ENCODE measurements at regions not wholly inside any gene's neighbourhood (a gene's known extent, or its start where the extent isn't known, plus 50 kb on each side); places are given as distances from the start of the nearest gene placed in this dataset.
A peak's percentile ranks its signal among the peaks of the same experiment; 100 is the strongest.

- Histone ChIP-seq H3K4me3 (ENCODE audit: low read depth in 1 of 3, low read length in 3 of 3) (no peak overlapping the region), H3K27ac (ENCODE audit: low read depth in 1 of 3, low read length in 2 of 3) (no peak overlapping the region), H3K4me1 (ENCODE audit: control insufficient read depth in 3 of 3, insufficient read depth in 2 of 3, low read depth in 1 of 3, low read length in 2 of 3) (no peaks in the 10 kb centered on the region), H3K9me3 (ENCODE audit: control insufficient read depth in 2 of 2, insufficient read depth in 1 of 2, low read depth in 1 of 2, low read length in 1 of 2) (no peaks in the 10 kb centered on the region), H3K36me3 (ENCODE audit: control insufficient read depth in 3 of 3, insufficient read depth in 2 of 3, low read depth in 1 of 3, low read length in 3 of 3) (no peaks in the 10 kb centered on the region), H3K27me3 (ENCODE audit: control insufficient read depth in 3 of 3, insufficient read depth in 3 of 3, low read length in 3 of 3) (no peaks in the 10 kb centered on the region)
- WGBS, 3 donors = 42 to 54% (median 51%) methylated on average over 3 of the region's 3 CpGs
- no peak for DNase-seq
- FAIRE-seq = no peak
Observed at GRCh38 chr3:109715707-109716106, 378.4 kb upstream of the DPPA4 start.

- no peak for DNase-seq
Observed at GRCh38 chr3:109718850-109719249, 381.5 kb upstream of the DPPA4 start.

GRCh38 chr3:109728861-109729494, 391.6 kb upstream of the DPPA4 start:
- DNase-seq (no peak), FAIRE-seq (no peak)
- Histone ChIP-seq H3K36me3 (ENCODE audit: control insufficient read depth in 3 of 3, insufficient read depth in 2 of 3, low read depth in 1 of 3, low read length in 3 of 3) (no peaks in the 10 kb centered on the region), H3K9me3 (ENCODE audit: control insufficient read depth in 2 of 2, insufficient read depth in 1 of 2, low read depth in 1 of 2, low read length in 1 of 2) (no peaks in the 10 kb centered on the region), H3K27ac (ENCODE audit: low read depth in 1 of 3, low read length in 2 of 3) (no peak overlapping the region), H3K4me1 (ENCODE audit: control insufficient read depth in 3 of 3, insufficient read depth in 2 of 3, low read depth in 1 of 3, low read length in 2 of 3) (no peaks in the 10 kb centered on the region), H3K4me3 (ENCODE audit: low read depth in 1 of 3, low read length in 3 of 3) (no peak overlapping the region), H3K27me3 (ENCODE audit: control insufficient read depth in 3 of 3, insufficient read depth in 3 of 3, low read length in 3 of 3) (no peaks in the 10 kb centered on the region)
- 61 to 72% (median 72%) methylated on average over 1 of the region's 1 CpG for WGBS, 3 donors

More at GRCh38 chr3:109718850-109719249, 381.5 kb upstream of the DPPA4 start:
- no peak for FAIRE-seq
- Histone ChIP-seq H3K27me3 (ENCODE audit: control insufficient read depth in 3 of 3, insufficient read depth in 3 of 3, low read length in 3 of 3) (no peaks in the 10 kb centered on the region), H3K36me3 (ENCODE audit: control insufficient read depth in 3 of 3, insufficient read depth in 2 of 3, low read depth in 1 of 3, low read length in 3 of 3) (no peaks in the 10 kb centered on the region), H3K9me3 (ENCODE audit: control insufficient read depth in 2 of 2, insufficient read depth in 1 of 2, low read depth in 1 of 2, low read length in 1 of 2) (no peaks in the 10 kb centered on the region), H3K4me1 (ENCODE audit: control insufficient read depth in 3 of 3, insufficient read depth in 2 of 3, low read depth in 1 of 3, low read length in 2 of 3) (no peaks in the 10 kb centered on the region), H3K4me3 (ENCODE audit: low read depth in 1 of 3, low read length in 3 of 3) (no peak overlapping the region), H3K27ac (ENCODE audit: low read depth in 1 of 3, low read length in 2 of 3) (no peak overlapping the region)
- 75 to 83% (median 80%) methylated on average over 4 of the region's 4 CpGs for WGBS, 3 donors

- no peaks in the 10 kb centered on the region for H3K4me1 ChIP-seq (ENCODE audit: control insufficient read depth in 3 of 3, insufficient read depth in 2 of 3, low read depth in 1 of 3, low read length in 2 of 3)
- H3K4me3 ChIP-seq (ENCODE audit: low read depth in 1 of 3, low read length in 3 of 3) = no peak overlapping the region
- H3K27me3 ChIP-seq (ENCODE audit: control insufficient read depth in 3 of 3, insufficient read depth in 3 of 3, low read length in 3 of 3) = no peaks in the 10 kb centered on the region
- H3K9me3 ChIP-seq (ENCODE audit: control insufficient read depth in 2 of 2, insufficient read depth in 1 of 2, low read depth in 1 of 2, low read length in 1 of 2) = peaks cover 0 to 5% of the 10 kb centered on the region in 2 donors
- DNase-seq (peak; percentile 57 to 63), FAIRE-seq (peak; percentile 67)
- H3K36me3 ChIP-seq (ENCODE audit: control insufficient read depth in 3 of 3, insufficient read depth in 2 of 3, low read depth in 1 of 3, low read length in 3 of 3) = no peaks in the 10 kb centered on the region
- 73% methylated on average over 6 of the region's 6 CpGs for WGBS, 3 donors
- H3K27ac ChIP-seq (ENCODE audit: low read depth in 1 of 3, low read length in 2 of 3) = no peak overlapping the region
Observed at GRCh38 chr3:109731639-109732473, 394.5 kb upstream of the DPPA4 start.

- Histone ChIP-seq H3K27ac (ENCODE audit: low read depth in 1 of 3, low read length in 2 of 3) (no peak overlapping the region), H3K4me3 (ENCODE audit: low read depth in 1 of 3, low read length in 3 of 3) (no peak overlapping the region), H3K9me3 (ENCODE audit: control insufficient read depth in 2 of 2, insufficient read depth in 1 of 2, low read depth in 1 of 2, low read length in 1 of 2) (no peaks in the 10 kb centered on the region), H3K36me3 (ENCODE audit: control insufficient read depth in 3 of 3, insufficient read depth in 2 of 3, low read depth in 1 of 3, low read length in 3 of 3) (no peaks in the 10 kb centered on the region), H3K27me3 (ENCODE audit: control insufficient read depth in 3 of 3, insufficient read depth in 3 of 3, low read length in 3 of 3) (no peaks in the 10 kb centered on the region), H3K4me1 (ENCODE audit: control insufficient read depth in 3 of 3, insufficient read depth in 2 of 3, low read depth in 1 of 3, low read length in 2 of 3) (no peaks in the 10 kb centered on the region)
- WGBS, 3 donors = 62 to 71% (median 63%) methylated on average over 3 of the region's 3 CpGs
- no peak for DNase-seq
- FAIRE-seq = no peak
Observed at GRCh38 chr3:109743981-109744380, 406.6 kb upstream of the DPPA4 start.

- H3K36me3 ChIP-seq (ENCODE audit: control insufficient read depth in 3 of 3, insufficient read depth in 2 of 3, low read depth in 1 of 3, low read length in 3 of 3) = no peaks in the 10 kb centered on the region
- no peak overlapping the region for H3K27ac ChIP-seq (ENCODE audit: low read depth in 1 of 3, low read length in 2 of 3)
- H3K27me3 ChIP-seq (ENCODE audit: control insufficient read depth in 3 of 3, insufficient read depth in 3 of 3, low read length in 3 of 3) = no peaks in the 10 kb centered on the region
- no peak overlapping the region for H3K4me3 ChIP-seq (ENCODE audit: low read depth in 1 of 3, low read length in 3 of 3)
- no peak for DNase-seq
- no peaks in the 10 kb centered on the region for H3K9me3 ChIP-seq (ENCODE audit: control insufficient read depth in 2 of 2, insufficient read depth in 1 of 2, low read depth in 1 of 2, low read length in 1 of 2)
- WGBS, 3 donors = 84 to 87% (median 85%) methylated on average over 5 of the region's 5 CpGs
- no peaks in the 10 kb centered on the region for H3K4me1 ChIP-seq (ENCODE audit: control insufficient read depth in 3 of 3, insufficient read depth in 2 of 3, low read depth in 1 of 3, low read length in 2 of 3)
- no peak for FAIRE-seq
Observed at GRCh38 chr3:109772520-109772919, 435.2 kb upstream of the DPPA4 start.

GRCh38 chr3:109774108-109774507, 436.8 kb upstream of the DPPA4 start:
- FAIRE-seq (no peak), DNase-seq (peak in 1 of 2 donors; percentile 13)
- Histone ChIP-seq H3K36me3 (ENCODE audit: control insufficient read depth in 3 of 3, insufficient read depth in 2 of 3, low read depth in 1 of 3, low read length in 3 of 3) (no peaks in the 10 kb centered on the region), H3K27ac (ENCODE audit: low read depth in 1 of 3, low read length in 2 of 3) (no peak overlapping the region), H3K4me1 (ENCODE audit: control insufficient read depth in 3 of 3, insufficient read depth in 2 of 3, low read depth in 1 of 3, low read length in 2 of 3) (no peaks in the 10 kb centered on the region), H3K4me3 (ENCODE audit: low read depth in 1 of 3, low read length in 3 of 3) (no peak overlapping the region), H3K27me3 (ENCODE audit: control insufficient read depth in 3 of 3, insufficient read depth in 3 of 3, low read length in 3 of 3) (no peaks in the 10 kb centered on the region), H3K9me3 (ENCODE audit: control insufficient read depth in 2 of 2, insufficient read depth in 1 of 2, low read depth in 1 of 2, low read length in 1 of 2) (peaks cover 0 to under 1% of the 10 kb centered on the region in 2 donors)
- 67 to 76% (median 72%) methylated on average over 2 of the region's 2 CpGs for WGBS, 3 donors

- no peaks in the 10 kb centered on the region for H3K36me3 ChIP-seq (ENCODE audit: control insufficient read depth in 3 of 3, insufficient read depth in 2 of 3, low read depth in 1 of 3, low read length in 3 of 3)
Observed at GRCh38 chr3:109784285-109784684, 446.9 kb upstream of the DPPA4 start.

More at GRCh38 chr3:109784285-109784684, 446.9 kb upstream of the DPPA4 start:
- no peaks in the 10 kb centered on the region for H3K4me1 ChIP-seq (ENCODE audit: control insufficient read depth in 3 of 3, insufficient read depth in 2 of 3, low read depth in 1 of 3, low read length in 2 of 3)
- H3K9me3 ChIP-seq (ENCODE audit: control insufficient read depth in 2 of 2, insufficient read depth in 1 of 2, low read depth in 1 of 2, low read length in 1 of 2) = peaks cover 0 to 6% of the 10 kb centered on the region in 2 donors
- 71 to 92% (median 87%) methylated on average over 1 of the region's 1 CpG for WGBS, 3 donors
- no peak overlapping the region for H3K27ac ChIP-seq (ENCODE audit: low read depth in 1 of 3, low read length in 2 of 3)
- H3K4me3 ChIP-seq (ENCODE audit: low read depth in 1 of 3, low read length in 3 of 3) = no peak overlapping the region
- no peaks in the 10 kb centered on the region for H3K27me3 ChIP-seq (ENCODE audit: control insufficient read depth in 3 of 3, insufficient read depth in 3 of 3, low read length in 3 of 3)
- FAIRE-seq (no peak), DNase-seq (no peak)

Measured in small intestine (tissue), 7 donors.